NAMALWA (cell line): ENCODE measurements at regions not wholly inside any gene's neighbourhood (a gene's known extent, or its start where the extent isn't known, plus 50 kb on each side); places are given as distances from the start of the nearest gene placed in this dataset.
"Not testable (repeated sequence)": the region's sequence is repeated elsewhere in the genome, so short reads cannot be mapped to it uniquely, and the experiment has no call there.

Source experiments
- DNase-seq: peaks from one replicate; pipeline ENCODE4 v3.0.0-alpha.2; 2015; ENCODE audit warnings: low spot score

DNA sequence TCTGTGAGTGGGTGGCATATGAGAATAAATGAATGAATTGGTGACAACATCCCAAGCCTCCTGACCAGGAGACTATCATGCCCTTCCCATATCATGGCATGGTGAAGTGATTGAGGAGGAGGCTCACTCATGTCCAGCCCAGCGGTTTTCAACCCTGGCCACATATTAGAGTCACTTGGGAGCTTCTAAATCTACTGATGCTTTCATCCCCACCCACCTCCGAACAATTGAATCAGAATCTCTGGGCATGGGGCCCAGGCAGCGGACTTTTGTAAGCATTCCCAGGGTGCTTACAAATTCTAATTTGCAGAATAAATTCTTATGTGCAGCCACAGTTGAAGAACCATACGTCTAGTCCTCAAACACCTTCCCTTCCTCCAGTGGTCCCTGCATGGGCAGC lies 81.7 kb upstream of the SEC11C start:
- no peak for DNase-seq

DNA sequence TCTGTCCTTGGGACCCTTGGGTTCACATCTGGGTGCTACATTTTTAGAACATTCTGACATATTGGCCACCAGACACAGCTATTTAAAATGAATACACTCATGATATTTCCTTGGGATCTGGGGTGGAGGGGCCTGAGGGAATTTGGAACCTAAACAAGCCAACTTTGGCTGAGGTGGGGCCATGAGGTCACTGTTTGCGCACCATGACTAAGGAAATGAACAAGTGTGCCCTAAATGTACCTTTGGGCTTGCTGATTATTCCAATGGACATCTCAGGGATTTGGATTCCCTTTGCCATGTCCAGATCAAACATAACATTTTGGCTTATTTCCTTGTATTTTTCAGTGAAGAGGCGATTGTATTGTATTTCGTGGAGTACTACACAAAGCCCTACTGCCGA lies 80.5 kb upstream of the SEC11C start:
- no peak for DNase-seq

DNA sequence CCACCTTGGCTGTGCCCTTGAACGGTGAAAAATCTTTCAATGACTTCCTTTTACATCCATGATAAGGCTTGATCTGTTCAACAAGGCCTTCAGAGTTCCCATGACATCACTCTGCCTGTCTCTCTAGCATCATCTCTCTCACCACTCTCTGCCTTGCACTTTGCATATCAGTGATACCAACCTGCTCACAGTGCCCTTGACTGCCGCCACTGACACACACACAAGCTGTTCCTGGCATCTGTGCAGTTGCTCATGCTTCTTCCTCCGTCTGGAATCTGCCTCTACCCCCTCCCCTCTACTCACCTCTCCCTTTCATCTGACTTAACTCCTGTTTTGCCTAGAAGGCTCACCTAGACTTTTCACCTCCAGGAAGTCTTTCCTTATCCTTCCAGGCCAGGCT lies 79.1 kb upstream of the SEC11C start:
- no peak for DNase-seq

DNA sequence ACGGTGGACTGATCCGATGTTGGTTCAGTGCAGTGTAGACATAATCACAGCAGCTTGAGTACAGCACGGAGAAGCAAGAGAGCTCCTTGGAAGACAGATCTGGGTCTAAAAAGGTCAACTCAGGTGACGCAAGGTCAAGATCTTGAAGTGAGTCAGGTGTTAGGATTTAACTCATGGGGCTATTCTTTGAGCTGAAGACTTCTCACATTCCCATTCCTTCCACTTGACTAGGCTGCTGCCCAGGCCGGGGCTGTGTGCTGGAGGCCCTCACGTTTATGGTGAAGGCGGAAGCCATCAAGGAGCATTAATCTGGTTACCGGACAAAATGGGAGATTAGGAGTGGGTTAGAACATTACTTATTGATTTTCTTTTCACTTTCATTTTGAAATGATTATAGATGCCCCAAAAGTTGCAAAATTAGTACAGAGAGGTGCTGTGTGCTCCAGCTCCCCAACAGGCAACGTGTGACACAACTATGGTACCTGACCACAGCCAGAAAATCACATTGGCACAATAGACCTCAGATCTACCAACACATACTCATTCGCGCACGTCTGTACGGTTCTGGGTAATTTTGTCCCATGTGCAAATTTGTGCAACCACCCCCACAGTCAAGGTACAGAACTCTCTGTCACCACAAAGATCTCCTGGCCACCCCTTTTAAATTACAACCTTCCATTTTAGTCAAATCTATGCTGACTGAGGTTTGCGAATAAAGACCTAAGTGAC lies 77.6 kb upstream of the SEC11C start:
- no peak for DNase-seq

DNA sequence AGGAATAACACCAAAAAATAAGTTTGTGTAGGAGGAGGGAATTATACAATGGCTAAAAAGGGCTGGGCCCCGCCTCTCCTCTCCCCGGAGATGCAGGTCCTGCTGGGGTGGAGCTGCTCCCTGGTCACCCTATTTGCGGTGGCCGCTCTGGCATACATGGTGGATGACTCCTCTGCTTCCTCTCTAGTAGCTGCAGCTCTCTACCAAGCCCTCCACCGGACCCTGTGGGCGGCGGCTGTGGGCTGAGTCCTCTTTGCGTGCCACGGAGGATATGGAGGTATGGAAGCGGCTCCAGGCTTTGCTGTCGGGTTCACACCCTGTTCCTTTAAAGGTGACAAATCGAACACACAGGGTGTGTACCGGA lies 77.1 kb upstream of the SEC11C start:
- no peak for DNase-seq

DNA sequence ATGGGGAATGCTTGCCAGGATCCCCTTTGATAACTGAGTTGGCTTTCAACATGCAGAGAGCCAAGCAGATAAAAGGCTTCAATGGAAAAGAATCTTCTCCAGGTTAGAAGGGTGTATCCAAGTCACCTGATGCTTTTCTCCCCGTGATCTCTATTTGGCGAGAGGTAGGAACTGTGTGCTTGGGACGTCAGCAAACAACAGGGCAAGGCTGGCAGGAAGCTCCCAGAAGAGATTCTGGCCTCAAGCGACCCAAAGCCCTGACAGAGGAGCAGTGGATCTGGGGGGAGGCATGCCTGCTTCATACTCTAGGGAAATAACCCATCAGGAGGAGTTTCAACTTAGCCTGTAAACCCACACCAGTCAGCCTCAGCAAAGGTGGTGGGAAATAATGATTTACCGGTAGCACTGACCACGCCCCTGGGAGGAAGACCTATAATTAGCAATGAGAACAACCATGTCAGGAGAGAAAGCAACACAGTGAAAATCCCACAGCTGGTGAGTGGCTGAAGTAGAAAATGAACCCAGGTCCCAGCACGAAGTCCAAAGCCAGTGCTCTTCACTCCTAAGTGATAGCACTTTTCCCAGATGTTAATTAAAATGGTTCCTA lies 76.3 kb upstream of the SEC11C start:
- no peak for DNase-seq

DNA sequence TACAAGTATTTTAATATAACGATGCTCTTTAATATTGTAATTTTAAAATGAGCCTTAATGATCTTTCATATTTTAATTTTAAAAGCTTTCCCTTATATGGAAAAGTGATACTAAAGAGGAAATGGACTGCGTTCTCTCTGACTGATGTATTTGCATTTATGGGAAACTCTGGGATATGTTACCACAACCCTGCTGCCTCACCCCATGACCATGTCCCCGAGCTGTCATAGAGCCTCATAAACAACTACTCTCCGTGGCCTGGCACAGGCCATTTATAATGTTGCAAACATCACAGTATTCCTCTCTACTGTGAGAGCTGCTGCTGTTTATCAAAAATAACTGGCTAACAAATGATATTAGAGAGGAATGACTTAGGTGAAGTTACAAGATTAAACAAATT lies 75.8 kb upstream of the SEC11C start:
- DNase-seq, result no peak

DNA sequence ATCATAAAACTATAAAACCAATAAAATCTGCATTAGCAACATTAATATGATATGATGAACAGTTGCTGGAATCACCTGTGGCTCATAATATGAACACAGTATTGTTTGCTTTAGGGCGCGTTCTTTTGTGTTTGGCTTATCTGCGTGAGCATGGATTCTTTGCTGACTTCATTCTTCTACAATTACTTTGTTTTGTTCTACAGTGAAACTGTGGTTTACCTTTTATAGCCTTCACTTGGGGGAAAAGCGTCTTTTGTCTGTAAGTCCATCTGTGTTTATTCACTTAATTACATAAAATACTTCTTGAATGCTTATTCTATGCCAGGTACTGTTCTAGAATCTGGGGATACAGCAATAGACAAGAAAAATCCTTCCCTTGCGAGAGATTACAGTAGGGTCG lies 74.0 kb upstream of the SEC11C start:
- DNase-seq, result no peak

DNA sequence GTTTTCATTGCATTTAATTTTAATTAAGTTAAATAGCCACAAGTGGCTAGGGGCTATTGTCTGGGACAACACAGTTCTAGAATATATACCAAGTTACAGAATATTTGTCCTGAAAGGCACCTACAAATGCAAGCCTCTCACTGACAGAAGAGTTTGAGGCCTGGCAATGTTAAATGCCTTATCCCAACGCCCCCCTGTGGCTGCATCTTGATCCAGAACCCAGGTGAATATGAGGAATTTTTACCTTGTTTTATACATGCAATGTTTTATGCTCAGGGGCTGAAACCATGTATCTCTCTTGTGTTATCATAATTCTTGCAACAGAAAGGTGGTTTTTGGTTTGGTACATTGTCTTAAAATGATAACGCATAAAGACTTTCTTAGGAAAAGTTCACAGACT lies 71.8 kb upstream of the SEC11C start:
- DNase-seq, result peak; percentile 59

DNA sequence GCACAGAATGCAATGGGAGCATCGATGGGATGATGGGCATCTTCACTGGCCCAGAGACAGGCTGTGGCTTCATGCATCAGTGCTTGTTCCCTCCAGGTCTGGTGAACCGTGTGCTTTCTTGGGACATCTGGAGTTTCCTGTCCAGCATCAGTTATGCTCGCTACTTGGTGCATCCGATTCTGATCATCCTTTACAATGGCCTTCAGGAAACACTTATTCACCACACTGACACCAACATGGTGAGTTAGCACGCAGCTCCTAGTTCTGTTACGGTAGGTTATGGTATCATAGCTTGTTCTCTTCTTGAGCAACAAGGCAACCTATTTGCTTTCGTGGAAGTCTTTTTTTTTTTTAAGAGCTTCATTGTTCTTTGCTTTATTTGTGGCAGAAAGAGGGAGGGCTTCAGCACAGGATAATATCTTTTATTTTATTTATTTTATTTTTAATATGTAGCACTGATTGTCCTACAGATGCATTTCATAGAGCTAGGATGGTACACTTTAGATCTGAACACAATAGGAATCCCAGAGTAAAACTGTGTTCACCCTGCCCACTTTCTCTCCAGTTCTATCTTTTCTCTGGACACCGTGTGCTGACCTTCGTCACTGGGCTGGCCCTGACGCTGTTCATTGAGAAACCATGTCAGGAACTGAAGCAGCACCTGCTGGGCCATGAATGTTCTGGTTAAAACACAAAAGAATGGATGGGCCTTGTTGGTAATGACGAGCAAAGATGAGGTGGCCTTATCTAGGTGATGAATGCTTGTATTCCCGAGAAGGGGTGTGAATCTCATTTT lies 71.2 kb upstream of the SEC11C start:
- DNase-seq, result no peak

DNA sequence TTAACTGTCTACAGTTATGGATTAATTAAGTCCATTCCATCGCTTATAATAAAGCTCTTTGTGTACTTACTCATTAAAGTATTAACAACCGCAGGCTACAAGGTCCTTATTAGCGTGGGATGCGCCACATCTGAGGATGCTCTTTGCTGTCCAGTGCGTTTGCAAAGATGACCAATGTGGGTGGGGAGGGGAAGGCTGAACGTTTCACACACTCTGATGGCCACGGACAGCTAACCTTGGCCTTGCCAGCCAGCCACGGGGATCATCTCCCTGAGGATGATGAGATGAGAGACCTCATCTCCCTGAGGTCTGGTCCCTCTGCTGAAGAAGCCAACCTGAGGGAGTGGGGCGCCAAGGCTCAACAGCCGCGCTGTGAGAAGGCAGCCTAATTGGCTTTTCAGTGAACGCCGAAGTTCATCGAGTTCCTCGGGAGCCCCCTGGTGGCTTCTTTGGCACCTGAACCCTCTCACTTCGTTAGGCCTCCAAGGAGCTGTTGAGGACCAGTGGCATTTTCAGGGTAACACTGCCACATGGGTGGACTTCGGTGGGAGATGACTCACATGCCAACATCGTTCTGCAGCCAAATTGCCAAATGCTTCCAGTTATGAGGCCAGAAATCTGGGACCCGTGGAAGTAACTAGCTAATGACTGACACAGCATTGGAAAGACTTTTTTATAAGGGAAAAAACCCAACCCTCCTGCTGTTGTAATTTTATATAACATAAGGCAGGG lies 69.3 kb upstream of the SEC11C start:
- DNase-seq, result peak; percentile 97

DNA sequence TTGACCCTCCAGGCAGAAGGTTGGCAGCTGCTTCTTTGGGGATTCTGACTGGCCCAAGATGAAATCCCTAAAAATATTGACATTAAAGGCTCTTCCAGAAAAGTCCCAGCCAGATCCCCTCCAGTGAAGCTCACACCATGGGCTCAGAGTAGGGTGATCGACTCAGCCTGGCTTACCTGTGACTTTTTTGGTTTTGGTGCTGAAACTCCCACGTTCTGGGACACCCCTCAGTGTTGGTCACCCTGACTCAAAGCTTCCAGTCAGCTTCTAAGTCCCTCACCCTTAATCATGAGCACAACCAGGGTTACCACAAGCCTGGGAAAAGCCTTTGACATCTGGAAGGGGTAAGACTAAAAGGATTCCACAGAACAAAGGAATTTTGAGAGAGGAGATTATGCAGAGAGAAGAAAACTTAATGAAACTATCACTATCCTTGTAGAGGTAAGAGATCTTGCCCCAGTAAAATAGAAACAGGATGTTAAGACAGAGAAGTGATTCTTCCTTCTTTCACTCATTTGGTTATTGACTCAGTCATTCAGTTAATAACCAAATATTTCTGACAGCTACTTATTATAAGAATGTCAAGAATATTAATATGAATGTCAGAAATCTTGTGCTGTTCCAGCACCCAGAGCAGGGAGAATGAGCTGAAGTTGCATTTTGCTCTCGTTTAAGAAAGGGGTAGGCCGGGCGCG lies 66.8 kb upstream of the SEC11C start:
- no peak for DNase-seq

DNA sequence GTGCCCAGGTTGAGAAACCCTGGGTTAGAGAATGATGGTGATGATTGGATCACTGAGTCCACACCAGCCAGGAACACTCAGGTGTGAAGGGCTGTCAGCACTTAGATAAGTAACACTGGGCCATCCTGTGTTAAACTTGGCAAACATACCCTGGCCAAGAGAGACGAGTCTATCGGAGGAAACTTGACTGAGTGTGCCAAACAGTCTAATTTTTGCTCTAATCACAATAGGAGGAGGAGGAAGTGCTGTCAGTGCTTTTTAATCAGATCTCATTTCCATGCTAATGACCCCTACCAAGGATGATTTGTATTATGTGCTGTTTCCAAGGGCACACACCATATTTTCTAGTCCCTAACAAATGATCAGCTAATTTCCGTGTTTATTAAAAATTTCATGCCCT lies 63.8 kb upstream of the SEC11C start:
- no peak for DNase-seq

DNA sequence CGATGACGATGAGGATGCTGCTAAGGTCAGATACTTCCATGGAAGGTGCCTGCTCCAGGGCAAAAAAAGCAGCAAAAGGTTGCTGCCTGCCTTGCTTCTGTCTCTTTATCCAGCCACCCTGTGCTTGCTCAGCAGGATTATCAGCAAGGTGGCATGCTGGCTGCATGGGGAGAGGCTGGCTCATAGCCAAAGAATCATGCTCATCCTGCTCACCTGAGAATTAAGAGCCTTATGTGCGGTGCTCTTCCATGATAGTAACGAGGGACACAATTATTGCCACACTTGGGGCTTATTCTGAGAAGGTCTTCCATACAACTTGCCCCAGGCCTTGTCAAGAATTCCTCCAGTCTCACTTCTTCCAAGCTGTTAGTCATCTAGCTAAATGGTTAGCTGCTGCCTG lies 60.4 kb upstream of the SEC11C start:
- no peak for DNase-seq

DNA sequence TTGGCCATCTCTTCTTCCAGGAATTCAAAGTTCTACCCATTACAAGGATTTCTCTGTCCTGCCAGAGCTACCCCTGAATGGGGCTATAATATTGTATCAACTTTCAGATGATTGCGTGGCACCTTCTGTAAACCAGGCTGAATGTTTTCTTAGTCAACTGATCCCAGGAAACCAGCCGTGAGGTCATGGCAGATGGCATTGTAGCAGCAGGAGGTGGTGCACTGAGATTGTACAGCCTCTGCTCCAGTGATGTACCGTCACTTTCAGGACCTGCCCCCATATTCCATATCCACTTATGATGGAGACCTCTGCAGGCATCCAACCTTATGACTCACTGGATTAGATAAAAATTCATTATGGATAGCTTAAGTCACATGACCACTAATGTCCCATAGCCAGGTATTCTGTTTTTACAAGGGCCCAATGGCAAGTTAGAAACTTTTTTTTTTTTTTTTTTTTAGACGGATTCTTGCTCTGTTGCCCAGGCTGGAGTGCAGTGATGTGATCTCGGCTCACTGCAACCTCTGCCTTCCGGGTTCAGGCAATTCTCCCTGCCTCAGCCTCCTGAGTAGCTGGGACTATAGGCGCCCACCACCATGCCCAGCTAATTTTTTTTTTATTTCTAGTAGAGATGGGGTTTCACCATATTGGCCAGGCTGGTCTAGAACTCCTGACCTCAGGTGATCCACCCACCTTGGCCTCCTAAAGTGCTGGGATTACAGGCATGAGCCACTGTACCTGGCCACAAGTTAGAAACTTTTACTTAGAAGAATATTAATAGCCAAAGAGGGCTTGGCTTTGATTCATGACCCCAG lies 59.8 kb upstream of the SEC11C start:
- DNase-seq, result not testable (repeated sequence)

DNA sequence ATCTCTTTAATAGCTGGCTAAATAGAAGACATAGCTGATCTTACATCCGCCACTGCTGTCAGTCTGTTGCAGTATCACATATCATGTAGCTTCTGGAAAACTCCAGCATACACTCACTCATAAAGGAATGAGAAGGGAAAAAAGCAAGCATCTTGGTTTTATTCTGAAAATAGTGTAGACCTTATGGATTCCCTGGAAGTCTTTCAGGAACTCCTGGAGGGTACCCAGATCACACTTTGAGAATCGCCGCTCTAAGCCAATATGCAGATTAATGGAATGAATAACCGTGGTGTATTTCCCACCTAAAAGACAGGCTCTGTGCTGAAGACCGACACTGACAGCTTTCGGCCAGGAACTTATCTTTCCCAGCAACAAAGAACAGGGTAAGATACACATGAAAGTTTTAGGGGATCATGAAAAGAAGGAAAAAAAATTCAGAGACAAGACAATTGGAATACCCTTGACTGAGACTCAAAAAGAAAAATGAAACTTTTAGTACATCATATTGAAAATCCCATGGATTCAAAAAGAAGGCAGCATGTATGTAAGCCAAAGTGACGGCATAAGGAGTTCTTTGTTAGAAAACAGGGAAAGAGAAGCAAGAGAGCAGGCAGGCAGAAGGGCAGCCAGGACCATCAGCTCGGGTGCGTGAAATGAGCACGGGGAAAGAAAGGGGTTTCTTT lies 56.4 kb upstream of the SEC11C start:
- no peak for DNase-seq

DNA sequence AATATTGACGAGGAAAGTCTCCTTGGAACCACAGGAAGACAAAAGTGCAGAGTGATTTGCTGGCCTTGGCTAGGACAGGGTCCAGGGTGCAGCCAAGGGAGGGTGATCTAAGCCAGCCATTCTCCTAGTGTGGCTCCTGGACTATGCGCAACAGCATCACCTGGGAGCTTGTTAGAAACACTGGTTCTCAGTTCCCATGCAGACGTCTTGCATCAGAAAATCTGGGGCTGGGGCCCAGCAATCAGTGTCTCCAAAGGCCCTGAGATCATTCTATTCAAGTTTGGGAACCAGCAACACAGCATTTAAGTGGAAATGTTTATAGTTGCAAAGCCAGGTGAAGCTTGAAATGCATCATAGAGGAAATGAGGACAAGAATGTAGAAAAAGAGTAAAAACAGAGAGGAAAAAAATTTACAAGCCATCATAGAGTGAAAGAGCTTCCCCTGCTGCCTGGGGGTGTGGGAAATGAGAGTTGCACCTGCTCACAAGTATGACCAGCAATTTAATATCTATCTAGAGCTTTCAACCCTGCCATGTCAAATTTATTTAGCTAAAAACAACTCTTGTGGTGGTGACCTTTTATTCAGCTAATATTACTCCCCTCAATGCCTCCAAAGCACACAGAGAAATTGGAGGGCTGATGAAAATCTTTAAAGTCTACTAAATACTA lies 54.4 kb upstream of the SEC11C start:
- peak; percentile 29 for DNase-seq

DNA sequence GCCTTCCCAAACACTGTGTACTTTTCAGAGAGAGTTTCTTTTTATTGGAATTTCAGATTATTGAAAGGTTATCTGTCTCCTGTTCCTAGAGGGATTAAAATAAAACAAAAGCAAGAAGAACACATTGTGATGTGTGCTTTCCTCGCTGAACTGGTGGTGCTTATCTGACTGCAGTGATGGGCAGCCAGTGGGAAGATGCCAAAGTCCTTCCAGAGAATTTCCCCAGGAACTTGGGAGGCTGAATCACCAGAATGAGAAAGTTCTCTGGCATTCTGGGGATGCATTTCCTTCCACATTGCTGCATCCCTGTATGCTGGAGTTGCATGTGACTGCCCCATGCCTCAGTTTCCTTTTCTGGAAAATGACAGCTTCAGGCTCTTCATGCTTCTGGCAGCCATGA lies 53.9 kb upstream of the SEC11C start:
- DNase-seq, result no peak

DNA sequence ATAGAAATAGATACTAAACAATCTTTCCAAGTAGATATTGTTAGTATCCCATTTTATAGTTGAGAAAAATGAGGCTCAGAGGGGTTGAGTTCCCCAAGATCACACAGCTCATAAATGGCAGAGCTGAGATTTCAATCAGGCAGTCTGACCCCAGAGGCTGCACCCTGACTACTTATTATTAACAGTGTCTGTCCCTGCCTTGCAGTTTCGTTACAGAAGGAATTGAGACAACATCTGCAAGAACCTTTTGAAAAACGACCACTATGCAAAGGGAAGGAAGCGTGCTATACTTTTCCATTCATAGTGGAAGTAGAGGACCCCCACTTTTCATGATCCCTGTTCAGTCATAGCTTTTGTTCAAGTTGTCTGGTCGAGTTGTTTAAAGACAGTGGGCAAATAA lies 53.2 kb upstream of the SEC11C start:
- no peak for DNase-seq

DNA sequence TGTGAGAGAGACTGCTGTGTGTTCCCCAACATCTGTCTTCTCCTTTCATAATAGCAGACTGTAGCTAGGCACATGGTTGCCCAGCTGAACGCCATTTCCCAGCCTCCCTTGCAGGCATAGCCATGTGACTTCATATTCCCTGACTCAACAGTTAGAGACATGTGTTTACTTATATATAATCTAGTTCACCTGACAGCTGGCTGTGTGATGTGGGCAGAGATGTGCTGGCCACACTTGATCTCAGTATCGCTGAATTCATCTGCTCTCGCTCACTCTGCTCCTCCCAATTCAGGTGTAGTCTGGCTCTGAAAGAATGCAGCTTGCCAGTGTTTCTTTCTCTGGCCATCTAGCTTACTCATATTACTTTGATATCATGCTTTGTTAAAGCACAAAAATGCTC lies 52.3 kb upstream of the SEC11C start:
- DNase-seq, result peak; percentile 26
